Daoy (cell line): ENCODE measurements at regions not wholly inside any gene's neighbourhood (a gene's known extent, or its start where the extent isn't known, plus 50 kb on each side); places are given as distances from the start of the nearest gene placed in this dataset.
"Not testable (repeated sequence)": the region's sequence is repeated elsewhere in the genome, so short reads cannot be mapped to it uniquely, and the experiment has no call there.

Source experiments
- DNase-seq: peaks from one replicate; pipeline ENCODE4 v3.0.0-alpha.2; 2015; ENCODE audit warnings: low read depth

DNA sequence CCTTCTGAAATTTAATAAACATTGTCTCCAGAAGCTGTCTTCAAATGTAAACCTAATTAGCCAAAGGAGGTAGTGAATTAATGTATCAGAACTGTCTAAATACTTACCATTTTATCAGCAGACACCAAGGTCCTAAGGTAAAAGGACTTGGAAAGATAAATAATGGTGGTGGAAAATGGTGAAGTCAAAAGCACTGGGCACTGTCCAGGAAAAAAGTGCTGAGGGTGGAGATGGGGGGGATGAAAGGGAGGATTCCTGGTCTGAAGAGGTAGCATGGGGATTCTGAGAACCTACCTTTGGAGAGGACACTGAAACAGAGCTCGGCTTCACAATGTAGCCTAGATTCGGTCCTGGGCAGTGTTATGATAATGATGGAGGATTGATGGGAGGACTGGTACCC lies 149.0 kb upstream of the DPH6 start:
- DNase-seq = no peak

- DNase-seq = peak; percentile 83
Measured at GRCh38 chr15:35696767-35697231, 150.8 kb upstream of the DPH6 start.

- peak; percentile 41 for DNase-seq
Measured at GRCh38 chr15:35697549-35698299, 151.8 kb upstream of the DPH6 start.

GRCh38 chr15:35698331-35698730 lies 152.4 kb upstream of the DPH6 start:
- DNase-seq = no peak

DNA sequence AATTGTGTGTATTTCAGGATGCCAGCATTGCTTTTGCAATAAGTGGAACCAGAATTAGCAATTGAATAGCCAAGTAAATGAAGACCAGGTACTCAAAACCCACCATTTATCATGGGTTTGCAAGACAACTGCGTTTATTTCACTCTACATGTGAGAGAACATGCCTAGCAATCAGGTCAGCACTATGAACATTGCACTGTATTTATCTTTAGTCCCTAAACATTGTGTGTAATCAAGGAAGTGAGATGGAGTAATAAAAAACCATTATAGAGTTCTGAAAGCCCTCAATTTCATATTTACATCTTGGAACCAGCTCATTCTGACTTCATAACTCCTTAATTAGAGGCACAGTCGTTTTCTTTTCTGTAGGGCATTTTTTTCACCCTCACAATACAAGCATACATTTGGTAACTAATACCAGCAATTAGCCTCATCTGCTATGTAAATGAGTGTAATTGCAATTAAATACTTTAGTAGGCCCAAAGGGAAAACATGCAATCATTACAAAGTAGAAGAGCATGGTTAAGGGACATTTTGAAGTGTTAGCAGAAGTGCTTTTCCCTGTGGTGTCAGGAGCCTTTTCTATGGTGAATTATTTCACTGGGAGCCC lies 153.1 kb upstream of the DPH6 start:
- DNase-seq = no peak

GRCh38 chr15:35700091-35700593 lies 154.2 kb upstream of the DPH6 start:
- DNase-seq = not testable (repeated sequence)

DNA sequence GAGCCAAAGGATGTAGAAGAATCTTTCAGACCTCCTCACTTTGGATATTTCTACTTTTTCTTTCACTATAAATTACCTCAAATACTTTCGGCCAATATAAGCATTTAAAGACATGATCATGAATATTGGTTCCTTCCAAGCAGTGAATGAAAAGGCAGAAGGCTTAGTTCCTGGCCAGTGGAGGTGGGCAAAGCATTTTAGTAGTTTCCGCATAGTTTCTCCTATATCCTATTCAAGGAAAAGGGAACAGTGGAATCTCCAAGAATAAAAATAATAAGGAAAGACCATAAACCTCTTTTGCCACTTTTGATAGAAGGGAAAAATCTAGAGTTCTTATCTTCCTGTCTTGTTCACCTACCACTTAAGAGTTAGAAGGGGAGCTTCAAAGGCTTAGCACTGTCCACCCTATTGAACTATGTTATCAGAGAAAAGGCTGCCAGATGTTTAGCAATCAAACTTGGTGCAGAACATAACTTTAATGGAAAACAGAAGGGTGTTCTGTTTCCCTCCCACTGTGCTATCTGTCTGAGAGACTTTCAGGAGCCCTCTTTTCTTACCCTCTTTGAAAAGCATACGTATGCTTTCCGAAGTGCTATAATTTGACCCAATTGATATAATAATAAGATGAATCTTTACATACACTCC lies 155.6 kb upstream of the DPH6 start:
- DNase-seq = no peak

- no peak for DNase-seq
Measured at GRCh38 chr15:35702946-35703495, 157.1 kb upstream of the DPH6 start.

- no peak for DNase-seq
Measured at GRCh38 chr15:35705030-35705883, 159.3 kb upstream of the DPH6 start.

GRCh38 chr15:35705884-35706585 lies 160.1 kb upstream of the DPH6 start:
- DNase-seq = peak; percentile 17

DNA sequence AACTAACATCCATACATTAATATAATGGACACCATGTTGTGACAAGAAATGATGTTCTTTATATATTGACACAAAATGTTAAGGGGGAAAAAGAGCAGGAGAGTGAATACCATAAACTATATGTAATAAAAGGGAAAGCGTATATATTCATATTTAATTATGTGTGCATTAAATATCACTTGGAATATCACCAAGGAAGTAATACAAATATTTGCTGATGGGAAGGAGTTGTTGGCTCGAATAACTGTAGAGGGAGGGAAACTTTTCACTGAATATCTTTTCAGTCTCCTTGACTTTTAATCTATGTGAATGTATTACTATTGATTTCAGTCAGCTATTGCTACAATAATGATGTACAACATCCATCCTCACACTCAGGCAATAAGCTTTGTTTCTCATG lies 167.0 kb upstream of the DPH6 start:
- DNase-seq = no peak

DNA sequence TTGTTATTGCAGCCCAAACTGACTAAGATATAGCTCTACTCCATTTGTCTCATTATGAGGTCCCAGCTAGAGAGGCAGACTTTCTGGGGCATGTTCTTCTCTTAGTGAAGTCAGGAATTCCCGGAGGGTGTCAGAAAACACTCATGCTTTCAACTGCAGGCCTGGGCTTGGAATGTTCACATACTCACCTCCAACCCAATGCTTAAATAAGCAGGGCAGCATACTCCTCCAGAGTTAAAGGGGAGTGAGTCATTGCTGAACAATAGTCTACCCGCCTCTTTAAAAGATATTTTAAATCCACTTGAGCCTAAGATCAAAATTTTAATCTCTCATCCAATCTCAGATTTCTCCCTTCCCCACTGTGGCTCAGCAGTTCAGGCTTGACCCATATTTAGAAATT lies 167.8 kb upstream of the DPH6 start:
- DNase-seq = peak; percentile 48

- no peak for DNase-seq
Measured at GRCh38 chr15:35717721-35718120, 171.8 kb upstream of the DPH6 start.

GRCh38 chr15:35720019-35720418 lies 174.1 kb upstream of the DPH6 start:
- no peak for DNase-seq

DNA sequence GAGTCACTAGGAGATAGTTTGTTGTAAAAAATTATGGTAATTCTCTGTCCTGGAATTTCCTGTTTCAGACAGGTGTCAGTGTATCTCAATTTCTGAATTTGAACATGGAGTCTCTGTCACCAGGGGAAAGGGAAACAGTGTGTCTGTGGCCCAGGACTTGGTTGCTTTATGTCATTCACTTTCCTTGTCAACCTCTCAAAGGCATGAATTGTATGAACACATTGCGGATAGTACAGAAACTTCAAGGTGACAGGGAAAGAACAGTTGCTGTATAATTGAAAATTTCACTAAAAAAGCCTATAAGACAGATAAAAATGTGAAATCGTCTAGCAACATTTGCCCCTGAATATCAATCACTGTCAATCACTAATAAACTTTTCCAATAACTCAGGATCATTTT lies 175.0 kb upstream of the DPH6 start:
- DNase-seq = no peak

DNA sequence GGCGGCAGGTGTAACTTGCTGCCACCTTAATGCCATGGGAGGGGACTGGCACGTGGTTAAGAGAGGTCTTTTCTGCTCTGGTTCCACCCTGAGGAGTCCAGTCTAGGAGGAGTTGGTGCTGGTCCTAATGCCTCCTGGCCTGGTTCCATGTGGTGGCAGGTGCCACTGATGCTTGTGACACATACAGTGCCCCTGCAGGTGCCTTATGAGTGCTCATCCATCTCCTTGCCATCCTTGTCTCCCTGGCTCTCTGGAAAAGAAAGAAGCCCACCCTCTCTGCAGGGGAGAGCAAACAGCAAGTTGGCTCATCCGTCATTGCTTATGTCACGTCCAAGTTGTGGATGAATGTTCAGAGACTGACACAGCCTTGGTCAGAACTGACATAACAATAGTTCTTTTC lies 175.8 kb upstream of the DPH6 start:
- DNase-seq = no peak

- no peak for DNase-seq
Measured at GRCh38 chr15:35722501-35722900, 176.5 kb upstream of the DPH6 start.

DNA sequence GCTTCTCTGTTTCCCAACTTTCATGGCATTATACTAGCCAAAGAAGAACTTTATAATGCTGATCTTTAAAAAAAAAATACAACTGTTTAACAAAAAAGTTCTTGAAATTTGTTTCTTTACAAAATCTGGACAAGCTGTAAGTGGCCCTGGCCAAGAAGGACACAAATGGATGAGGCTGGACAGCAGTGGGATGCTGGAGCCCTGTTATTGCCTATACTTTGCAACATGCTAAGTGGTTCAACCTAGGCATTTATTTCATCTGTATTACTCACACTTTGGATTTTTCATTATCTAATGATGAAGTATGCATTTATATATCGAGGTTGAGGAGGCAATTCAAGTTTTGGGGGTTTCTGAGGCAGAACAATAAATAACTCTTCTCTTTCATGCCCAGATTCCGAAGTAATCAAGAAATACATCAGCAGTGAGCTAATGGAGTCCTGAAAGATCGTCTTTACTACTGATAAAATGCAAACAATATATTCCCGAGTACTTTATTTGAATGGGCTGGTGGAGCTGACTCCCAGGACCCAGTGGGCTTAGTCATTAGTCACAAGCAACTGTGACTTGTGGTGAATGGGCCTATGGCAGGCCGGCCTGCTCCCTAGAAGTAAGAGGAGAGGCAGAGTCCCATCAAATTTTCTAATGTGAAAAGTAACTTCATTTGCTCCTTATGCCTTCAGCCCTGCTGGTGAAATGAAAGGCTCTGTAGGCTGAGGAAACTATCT lies 177.3 kb upstream of the DPH6 start:
- no peak for DNase-seq

- no peak for DNase-seq
Measured at GRCh38 chr15:35723852-35724251, 177.9 kb upstream of the DPH6 start.

DNA sequence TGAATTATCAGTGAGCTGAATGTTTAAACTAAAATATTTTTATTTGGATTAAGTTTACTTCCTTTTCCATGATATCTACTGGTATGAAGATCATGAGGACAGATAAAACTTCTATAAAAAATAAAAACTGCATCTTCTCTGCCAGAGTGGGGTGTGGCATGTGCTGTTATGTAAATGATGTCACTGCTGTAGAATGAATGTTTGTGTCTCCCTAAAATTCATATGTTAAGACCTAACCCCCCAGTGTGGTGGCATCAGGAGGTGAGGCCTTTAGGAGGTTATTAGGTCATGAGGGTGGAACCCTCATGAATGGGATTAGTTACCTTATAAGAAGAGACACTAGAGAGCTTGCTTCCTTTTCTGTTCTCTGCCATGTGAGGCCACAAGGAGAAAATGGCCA lies 178.7 kb upstream of the DPH6 start:
- no peak for DNase-seq
